HG02798 (cell line): ENCODE measurements at regions not wholly inside any gene's neighbourhood (a gene's known extent, or its start where the extent isn't known, plus 50 kb on each side); places are given as distances from the start of the nearest gene placed in this dataset.
"Not testable (repeated sequence)": the region's sequence is repeated elsewhere in the genome, so short reads cannot be mapped to it uniquely, and the experiment has no call there.

Source experiments
- ATAC-seq: cut with Tn5 transposase; IDR thresholded peaks from one replicate; pipeline ENCODE4 v1.9.1; 2021; ENCODE audit warnings: mild to moderate bottlenecking; ENCODE audit not compliant: unreplicated experiment, poor library complexity

- ATAC-seq: no peak
These were observed 324.1 kb upstream of the GJE1 start for GRCh38 chr6:141808662-141809061.

- ATAC-seq: not testable (repeated sequence)
These were observed 331.8 kb upstream of the GJE1 start for GRCh38 chr6:141800973-141801372.

DNA sequence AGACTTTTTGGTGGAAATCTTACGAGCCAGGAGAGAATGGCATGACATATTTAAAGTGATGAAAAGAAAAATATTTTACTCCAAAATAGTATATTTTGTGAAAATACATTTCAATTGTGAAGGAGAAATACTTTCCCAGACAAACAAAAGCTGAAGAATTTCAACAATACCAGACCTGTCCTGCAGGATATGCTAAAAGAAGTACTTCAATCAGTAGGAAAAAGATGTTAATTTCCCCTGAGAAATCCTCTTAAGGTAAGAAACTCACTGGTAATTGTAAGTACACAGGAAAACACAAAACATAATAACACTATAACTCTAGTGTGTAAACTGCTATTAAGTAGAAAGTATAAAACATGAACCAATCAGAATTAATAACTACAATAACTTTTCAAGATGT is 341.8 kb upstream of the GJE1 start:
- no peak for ATAC-seq

GRCh38 chr6:141788096-141788495 is 344.6 kb upstream of the GJE1 start:
- ATAC-seq: no peak

DNA sequence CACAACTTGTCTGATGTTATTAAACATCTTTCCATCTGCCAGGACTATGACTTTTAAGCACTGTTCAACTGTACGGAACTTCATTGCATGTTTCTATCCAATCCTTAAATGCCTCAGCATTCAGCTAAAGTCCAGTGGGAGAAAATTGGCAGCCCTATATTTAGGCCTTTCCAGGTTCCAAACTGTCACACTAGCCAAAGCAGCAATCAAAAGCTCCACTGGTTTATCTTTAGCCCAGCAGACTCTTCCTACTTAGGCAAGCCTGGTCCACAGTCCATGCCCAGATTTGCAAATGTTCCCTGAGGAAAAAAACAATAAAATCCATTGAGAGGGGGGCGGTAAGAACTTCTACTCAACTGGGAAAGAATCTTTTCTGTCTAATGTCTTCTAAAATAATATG is 349.1 kb upstream of the GJE1 start:
- no peak for ATAC-seq

- no peak for ATAC-seq
These were observed 352.4 kb upstream of the GJE1 start for GRCh38 chr6:141780296-141780695.

DNA sequence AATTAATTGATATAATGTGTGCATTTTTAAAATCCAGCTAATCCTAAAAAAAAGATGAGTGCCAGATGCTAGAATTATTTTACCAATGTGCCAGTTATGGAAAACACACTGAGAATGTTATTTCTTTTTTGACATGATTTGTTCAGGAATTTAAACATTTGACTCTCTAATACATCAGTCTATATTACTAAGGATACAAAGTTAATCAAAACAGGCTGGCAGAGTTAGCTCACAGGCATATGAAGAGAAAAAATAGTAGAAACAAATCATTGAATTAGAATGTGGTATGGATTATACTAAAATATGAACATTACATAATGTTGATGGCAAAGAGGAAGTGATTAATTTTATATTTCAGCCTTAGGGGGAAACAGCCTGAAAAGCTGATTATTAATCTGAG is 368.3 kb upstream of the GJE1 start:
- no peak for ATAC-seq

DNA sequence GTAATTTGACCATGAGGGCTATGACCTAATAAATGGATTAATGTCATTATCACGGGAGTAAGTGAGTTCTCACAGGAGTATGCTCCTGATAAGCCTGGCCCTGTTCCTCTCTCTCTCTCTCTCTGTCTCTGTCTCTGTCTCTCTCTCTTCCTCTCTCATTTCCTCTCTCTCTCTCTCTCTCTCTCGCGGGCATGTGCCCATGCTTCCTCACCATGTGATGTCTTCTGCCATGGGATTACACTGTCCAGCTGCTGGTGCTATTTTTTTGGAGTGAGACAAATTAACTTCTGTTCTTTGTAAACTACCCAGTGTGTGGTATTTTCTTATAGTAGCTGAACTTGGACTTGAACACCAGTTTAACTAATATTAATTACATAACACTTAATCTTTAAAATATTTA is 374.3 kb upstream of the GJE1 start:
- ATAC-seq: no peak

DNA sequence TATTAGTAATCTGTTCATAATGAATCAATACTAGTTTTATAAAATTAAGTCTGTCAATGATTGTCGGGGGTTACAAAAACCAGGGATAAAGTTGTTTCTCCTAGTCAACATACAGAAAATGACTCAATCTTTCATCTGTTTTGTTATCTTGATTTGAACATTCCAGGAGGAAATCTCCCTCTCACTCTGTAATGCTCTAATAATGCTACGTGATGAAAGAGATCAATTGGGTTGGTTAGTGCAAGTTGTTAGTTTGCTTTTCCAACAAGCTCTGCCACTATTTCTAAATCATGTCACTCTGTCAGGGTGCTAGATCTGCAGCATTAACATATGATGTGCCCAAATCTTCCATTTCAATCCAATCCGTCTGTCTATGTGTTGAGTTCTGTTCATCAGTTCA is 379.5 kb upstream of the GJE1 start:
- no peak for ATAC-seq

- no peak for ATAC-seq
These were observed 380.0 kb upstream of the GJE1 start for GRCh38 chr6:141752677-141753076.

DNA sequence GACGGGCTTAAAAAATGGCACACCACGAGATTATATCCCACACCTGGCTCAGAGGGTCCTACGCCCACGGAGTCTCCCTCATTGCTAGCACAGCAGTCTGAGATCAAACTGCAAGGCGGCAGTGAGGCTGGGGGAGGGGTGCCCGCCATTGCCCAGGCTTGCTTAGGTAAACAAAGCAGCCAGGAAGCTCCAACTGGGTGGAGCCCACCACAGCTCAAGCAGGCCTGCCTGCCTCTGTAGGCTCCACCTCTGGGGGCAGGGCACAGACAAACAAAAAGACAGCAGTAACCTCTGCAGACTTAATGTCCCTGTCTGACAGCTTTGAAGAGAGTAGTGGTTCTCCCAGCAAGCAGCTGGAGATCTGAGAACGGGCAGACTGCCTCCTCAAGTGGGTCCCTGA is 386.4 kb upstream of the GJE1 start:
- ATAC-seq: not testable (repeated sequence)

DNA sequence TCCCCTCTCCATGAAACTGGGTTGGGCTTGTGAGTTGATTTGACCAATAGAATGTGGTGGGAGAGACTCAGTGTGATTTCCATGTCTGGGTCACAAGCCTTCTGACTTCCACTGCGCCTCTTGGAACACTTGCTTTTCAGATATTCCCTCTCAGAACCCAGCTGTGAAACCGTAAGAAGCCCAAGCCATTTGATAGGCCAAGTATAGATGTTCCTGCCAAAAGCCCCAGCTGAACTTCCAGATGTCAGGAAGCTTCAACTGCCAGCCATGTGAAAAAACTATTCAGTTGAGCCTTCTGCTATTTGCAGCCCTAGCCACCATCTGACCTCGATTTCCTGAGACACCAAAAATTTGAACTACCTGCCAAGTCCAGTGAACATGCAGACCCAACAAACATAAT is 387.8 kb upstream of the GJE1 start:
- no peak for ATAC-seq

DNA sequence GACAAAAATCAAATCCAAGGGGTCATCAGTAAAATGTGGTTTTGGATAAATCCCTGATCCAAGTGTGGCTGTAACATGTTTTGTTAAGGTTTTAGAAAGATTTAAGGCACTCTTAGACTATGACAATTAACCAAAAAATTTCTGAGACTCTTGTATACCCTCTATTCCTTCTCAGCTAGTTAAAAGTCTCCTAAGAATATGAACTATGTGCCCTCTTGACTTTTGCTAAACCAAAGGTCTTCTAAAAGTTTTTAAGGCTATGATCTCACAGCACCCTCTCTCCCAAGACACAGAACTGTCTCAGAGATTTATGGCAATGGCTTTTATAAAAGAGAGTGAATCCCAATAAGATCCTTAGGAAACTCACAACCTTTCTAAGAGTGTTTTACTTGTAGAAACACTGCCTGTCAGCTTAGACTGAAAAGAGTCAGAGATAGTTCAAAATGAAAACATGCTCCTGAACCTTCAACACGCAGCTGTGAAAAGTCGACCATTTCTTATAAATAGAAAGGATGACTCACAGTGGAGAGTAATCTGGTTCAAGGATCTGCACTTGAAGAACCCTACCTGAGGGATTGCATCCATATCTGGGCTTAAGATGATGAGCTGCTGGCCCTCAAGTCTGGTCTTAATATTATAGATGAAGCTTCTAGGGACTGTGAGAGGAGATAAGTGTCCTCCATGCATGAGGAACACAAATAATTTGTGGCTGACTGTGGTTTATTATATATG is 388.4 kb upstream of the GJE1 start:
- no peak for ATAC-seq

DNA sequence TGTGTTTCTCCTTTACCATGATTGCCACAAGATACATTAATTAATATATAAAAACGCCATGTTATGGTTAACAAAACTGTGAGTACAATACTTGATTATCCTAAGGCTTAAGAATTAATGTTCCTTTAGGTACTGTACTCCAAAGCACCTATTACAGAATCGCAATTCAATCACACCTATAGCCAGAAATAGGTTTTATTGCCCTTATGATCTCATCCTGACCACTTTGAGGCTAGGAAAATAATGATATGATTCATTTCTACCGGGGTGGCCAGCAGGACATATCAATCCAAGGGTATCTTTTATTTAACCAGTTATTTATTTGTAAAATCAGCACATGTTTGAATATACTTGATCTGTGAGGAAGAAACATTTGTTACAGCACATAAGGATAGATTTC is 396.6 kb upstream of the GJE1 start:
- ATAC-seq: no peak

- no peak for ATAC-seq
These were observed 397.6 kb upstream of the GJE1 start for GRCh38 chr6:141735126-141735525.

DNA sequence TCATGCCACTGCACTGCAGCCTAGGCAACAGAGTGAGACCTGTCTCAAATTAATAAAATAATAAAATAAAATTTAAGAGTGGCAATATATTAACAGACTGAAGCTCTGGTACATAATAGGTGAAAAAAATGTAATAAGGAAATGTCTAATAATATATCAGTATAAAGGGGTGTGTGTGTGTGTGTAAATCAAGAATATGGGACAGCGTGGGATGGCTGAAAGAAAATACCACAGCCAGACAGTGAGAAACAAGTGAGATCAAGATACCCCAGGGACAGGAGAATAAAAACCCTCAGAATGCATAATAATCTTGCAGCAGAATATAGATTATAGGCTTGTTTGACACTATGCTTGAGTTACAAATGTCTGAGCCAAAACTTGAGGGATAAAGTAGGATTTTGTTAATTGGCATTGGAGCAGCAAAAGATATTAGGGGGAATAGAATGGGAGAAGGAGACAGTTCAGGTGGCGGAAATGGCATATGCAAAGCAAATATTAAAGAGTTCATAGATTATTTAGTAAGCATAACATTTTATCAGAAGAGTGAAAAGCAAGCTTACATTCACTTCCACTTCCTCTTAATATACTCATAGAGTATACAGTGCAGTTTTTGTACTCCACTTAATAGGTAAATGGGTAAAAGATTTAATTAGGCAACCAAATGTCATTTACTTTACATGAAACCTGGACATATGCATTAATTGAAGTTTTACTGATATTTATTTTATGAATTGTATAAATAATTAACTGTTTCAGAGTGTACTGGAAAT is 398.5 kb upstream of the GJE1 start:
- no peak for ATAC-seq

- ATAC-seq: no peak
These were observed 403.6 kb upstream of the GJE1 start for GRCh38 chr6:141729146-141729545.

GRCh38 chr6:141728330-141728729 is 404.4 kb upstream of the GJE1 start:
- no peak for ATAC-seq

DNA sequence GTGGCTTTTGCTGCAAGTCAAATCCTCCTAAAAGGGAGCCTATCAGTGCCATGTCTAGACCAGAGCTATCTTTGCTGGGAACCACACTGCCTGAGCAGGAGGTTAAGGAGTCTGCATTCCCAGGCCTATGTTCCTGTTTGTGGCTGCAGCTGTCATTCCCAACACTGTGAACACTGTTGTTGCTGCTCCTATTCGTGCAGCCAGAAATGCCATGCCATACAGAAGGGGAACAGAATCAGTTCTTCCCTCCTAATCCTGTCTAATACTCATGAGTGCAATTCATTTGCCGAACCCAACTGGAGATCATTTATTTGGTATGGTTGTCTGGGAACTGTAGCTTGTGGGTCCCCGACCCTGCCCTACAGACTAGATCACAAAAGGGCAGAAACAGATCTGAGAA is 406.5 kb upstream of the GJE1 start:
- no peak for ATAC-seq

GRCh38 chr6:141724731-141725130 is 408.0 kb upstream of the GJE1 start:
- ATAC-seq: no peak

DNA sequence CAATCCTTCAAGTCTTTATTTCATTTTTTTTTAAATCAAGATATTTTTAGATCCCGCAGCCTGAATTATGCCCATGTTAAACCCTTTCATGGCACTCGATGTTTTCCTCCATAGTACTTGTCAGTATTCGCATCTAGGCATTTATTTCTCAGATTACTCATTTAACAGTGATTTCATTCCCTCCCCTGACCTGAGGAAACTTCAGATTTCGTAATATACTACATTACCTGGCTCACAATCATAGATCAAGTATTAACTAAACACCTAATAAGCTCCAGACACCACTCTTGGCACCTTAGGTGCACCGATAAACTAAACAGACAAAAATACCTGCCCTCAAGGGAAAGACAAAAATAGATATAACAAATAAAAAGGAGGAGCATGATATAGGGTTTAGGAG is 413.2 kb upstream of the GJE1 start:
- no peak for ATAC-seq

DNA sequence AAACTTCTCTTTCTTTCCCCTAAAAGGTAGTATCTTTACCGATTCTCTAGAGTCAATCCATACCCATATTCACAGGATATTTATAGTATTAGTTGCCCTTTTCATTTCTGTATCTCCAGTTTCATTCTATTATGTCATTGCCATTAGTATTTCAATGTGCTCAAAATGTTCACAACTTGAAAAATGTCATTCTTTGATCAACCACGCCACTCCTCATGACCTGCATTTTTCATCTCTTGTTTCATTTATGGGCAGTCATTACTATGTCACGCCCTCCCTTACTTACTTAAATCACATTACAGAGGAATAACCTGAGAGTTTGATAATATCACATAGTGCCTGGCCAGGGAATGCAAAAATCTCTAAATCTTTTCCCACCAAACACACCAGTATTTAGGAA is 427.3 kb upstream of the GJE1 start:
- ATAC-seq: no peak
